HL-60/S4 treated with phorbol 12-myristate 13-acetate at 8.2 ng/mL for 4 days and 3 days (cell line): ENCODE measurements at regions not wholly inside any gene's neighbourhood (a gene's known extent, or its start where the extent isn't known, plus 50 kb on each side); places are given as distances from the start of the nearest gene placed in this dataset.

Source experiments
- in situ Hi-C: fragments of 300-500 bp; cut with MboI; formaldehyde crosslinking; loops from 2 replicates; pipeline ENCODE4 v1.15.0; 2022; ENCODE audit warnings: low sequenced_read_pairs

GRCh38 chr20:17797161-17797560 lies 97.4 kb downstream of the BANF2 start:
- in situ Hi-C loops = no loop called here

GRCh38 chr20:17796091-17796563 lies 96.4 kb downstream of the BANF2 start:
- in situ Hi-C loops = no loop called here

- in situ Hi-C loops = no loop called here
Measured at GRCh38 chr20:17795501-17796071, 95.8 kb downstream of the BANF2 start.

GRCh38 chr20:17795003-17795402 lies 95.2 kb downstream of the BANF2 start:
- in situ Hi-C loops = no loop called here

- in situ Hi-C loops = no loop called here
Measured at GRCh38 chr20:17794400-17794799, 94.6 kb downstream of the BANF2 start.

GRCh38 chr20:17793986-17794385 lies 94.2 kb downstream of the BANF2 start:
- in situ Hi-C loops = no loop called here

GRCh38 chr20:17790296-17790695 lies 90.5 kb downstream of the BANF2 start:
- in situ Hi-C loops = no loop called here

- in situ Hi-C loops = no loop called here
Measured at GRCh38 chr20:17787816-17788215, 88.0 kb downstream of the BANF2 start.

GRCh38 chr20:17786221-17786718 lies 86.5 kb downstream of the BANF2 start:
- in situ Hi-C loops = no loop called here
